HG03066 (cell line): ENCODE measurements at regions not wholly inside any gene's neighbourhood (a gene's known extent, or its start where the extent isn't known, plus 50 kb on each side); places are given as distances from the start of the nearest gene placed in this dataset.
A peak's percentile ranks its signal among the peaks of the same experiment; 100 is the strongest.
"Not testable (repeated sequence)": the region's sequence is repeated elsewhere in the genome, so short reads cannot be mapped to it uniquely, and the experiment has no call there.

ENCODE experiments used
- ATAC-seq: cut with Tn5 transposase; IDR thresholded peaks from one replicate; pipeline ENCODE4 v1.9.1; 2021; ENCODE audit warnings: low read depth; ENCODE audit not compliant: unreplicated experiment

DNA sequence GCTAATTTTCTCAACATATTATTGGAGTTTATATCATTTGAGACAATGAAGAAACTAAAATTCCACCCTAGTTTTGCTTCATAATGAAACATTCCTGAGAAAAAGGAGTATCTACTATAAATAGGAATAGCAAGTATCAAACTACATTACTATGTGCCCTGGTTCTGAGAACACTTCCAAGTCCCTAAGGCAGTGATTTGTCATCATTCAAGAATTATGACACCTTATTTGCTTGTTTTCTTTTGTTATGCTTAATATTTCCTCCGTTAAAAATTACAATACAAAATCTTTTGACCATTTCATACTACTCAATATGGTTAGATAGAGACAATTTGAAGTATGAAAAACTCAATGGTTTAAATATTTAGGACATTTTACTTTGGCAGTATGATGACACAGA, 707.8 kb upstream of the GOLIM4 start:
- no peak for ATAC-seq

DNA sequence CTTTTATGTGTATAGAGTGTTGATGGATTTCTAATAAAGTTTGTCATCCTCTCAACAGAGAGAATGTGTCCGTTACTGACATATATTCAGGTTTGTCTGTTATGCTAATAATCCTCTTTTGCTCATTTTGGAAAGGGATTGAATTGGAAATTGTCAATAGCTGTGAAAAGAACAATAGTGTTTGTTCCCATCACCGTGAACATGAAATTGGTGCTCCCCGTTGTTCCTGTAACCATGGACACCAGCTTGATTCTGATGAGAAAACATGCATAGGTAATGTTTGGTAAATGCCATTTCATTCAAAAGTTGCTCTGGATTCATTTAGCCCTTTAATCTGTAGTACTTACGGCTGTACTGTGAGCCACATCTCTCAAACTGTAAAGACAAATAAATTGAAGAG, 707.0 kb upstream of the GOLIM4 start:
- ATAC-seq, result no peak

DNA sequence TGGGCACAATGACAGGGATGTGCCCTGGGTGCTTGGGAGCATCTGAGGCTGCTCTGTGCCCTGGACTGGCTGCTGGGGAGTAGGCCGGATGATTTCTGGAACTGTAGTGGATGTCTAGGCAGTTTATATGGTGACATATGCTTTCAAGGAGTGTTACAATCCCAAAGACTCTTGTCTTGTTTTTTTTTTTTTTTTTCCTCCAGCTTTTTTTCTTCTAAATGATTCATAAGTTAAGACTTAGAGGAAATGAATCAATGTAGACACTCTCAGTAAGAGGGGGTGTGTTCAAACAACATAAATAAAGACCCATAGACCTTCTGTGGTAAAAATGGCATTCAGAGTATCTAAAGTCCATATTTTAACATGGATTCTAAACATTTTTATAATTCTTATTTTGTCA, 706.1 kb upstream of the GOLIM4 start:
- no peak for ATAC-seq

DNA sequence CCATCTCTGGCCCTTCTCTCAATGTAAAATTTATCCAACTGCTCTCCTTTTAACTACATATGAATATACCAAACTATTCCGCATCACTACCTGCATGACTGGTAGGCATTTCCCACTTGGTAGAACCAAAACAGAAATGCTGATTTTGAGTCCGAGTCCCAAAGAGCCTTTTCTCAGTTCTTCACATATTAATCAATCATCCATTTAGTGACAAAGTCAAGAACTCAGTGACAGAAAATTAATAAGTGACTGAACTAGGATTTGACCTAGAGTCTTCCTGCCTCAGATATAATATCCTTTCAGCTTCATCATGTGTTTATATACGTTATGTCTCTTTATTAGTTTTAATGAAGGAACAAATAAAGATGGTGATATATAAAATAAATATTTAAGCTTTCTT, 700.6 kb upstream of the GOLIM4 start:
- no peak for ATAC-seq

DNA sequence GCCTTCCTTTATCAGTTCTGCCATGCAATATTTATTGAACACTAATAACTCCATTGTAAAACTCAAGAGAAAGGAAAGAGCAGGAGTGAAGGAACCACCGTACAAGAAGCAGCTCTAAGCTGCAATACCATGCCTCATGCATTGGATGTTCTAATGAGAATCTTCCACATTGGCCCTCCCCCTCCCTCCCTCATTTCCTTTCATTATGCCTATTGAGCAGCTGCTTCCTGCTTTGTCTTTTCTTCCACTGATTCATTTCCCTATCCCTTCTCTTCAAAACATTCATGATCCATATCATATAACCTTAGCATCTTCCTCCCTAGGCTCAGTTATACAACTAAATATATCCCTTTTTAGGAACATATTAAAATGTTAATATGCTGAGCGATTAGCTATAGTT, 698.7 kb upstream of the GOLIM4 start:
- no peak for ATAC-seq

DNA sequence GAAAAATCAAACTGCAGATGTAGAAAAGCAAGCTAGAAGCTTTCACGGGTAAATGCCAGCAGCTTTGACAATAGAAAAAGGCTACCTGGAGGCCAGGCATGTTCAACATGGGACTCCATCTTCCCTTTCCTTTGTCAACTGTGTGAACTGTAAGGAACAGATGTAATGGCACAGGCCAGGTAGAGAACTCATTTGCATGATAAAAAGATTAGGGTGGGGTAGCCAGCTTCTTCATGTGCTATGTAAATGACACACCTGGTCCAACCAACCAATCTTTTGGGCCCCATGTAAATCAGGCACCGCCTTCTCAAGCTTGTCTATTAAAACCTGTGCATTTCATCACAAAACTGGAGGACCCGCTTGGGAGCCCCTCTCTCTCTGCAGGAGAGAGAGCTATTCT, 686.5 kb upstream of the GOLIM4 start:
- ATAC-seq, result no peak

DNA sequence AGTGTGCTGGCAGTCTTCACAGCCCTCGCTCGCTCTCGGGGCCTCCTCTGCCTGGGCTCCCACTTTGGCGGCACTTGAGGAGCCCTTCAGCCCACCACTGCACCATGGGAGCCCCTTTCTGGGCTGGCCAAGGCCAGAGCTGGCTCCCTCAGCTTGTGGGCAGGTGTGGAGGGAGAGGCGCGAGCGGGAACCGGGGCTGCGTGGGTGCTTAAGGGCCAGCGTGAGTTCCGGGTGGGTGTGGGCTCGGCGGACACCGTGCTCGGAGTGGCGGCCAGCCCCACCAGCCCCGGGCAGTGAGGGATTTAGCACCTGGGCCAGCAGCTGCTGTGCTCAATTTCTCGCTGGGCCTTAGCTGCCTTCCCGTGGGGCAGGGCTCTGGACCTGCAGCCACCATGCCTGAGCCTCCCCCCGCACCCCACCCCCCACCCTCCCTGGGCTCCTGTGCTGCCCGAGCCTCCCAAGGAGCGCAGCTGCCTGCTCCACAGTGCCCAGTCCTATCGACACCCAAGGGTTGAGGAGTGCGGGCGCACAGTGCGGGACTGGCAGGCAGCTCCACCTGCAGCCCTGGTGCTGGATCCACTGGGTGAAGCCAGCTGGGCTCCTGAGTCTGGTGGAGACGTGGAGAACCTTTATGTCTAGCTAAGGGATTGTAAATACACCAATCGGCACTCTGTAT, 684.4 kb upstream of the GOLIM4 start:
- ATAC-seq, result not testable (repeated sequence)

DNA sequence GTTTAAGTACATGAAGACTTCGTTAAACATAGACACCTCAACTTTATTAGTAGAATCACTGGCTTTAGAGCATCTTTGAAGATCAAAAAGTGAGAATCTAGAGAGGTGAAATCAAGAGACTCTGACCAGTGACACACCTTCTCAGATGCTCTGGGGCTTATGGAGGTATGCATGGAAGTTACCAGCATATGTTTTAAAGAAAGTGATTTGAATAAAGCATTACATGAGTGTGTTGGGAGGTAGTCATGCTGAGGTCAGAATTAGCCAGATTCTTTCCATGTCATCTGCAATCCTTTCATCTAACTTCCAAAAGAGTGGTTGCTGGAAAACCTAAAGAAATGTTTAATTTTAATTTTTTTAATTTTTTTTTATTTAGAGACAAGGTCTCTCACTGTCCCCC, 658.0 kb upstream of the GOLIM4 start:
- ATAC-seq, result no peak

DNA sequence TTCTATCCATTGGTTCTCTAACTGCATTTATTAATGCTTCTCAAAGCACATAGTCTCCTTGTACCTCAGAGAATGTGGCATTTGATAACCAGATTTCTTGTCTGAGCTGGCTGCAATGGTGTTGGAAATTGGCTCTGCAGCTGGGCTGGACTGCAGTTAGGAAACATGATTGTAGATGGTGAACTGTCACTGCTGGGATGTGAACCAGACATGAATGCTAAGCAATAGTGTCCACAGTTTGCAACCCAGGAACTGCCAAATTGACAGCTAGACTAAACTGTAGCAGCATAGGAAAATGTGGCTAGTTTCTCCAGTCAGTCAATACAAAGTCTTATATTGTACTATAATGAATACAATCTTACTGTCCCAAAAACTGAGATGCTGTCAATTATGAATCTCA, 656.6 kb upstream of the GOLIM4 start:
- ATAC-seq, result no peak

DNA sequence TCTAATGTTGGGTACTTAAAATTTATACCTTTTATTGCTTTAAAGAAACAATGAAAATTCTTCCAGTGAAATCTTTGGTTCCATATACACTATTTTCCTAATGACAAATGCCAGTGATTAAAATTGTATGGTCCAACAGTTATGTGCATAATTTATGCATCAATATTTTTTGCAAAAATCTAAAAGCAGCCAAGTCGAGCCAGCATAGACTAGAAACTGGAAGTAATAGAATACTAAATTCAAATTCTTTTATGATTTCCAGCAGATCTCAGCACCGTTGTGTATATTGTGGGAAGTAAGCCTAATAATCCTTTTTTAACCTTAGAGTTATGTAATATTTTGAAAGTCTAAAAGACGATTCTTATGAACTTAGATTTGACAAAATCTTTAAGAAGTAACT, 652.0 kb upstream of the GOLIM4 start:
- no peak for ATAC-seq

DNA sequence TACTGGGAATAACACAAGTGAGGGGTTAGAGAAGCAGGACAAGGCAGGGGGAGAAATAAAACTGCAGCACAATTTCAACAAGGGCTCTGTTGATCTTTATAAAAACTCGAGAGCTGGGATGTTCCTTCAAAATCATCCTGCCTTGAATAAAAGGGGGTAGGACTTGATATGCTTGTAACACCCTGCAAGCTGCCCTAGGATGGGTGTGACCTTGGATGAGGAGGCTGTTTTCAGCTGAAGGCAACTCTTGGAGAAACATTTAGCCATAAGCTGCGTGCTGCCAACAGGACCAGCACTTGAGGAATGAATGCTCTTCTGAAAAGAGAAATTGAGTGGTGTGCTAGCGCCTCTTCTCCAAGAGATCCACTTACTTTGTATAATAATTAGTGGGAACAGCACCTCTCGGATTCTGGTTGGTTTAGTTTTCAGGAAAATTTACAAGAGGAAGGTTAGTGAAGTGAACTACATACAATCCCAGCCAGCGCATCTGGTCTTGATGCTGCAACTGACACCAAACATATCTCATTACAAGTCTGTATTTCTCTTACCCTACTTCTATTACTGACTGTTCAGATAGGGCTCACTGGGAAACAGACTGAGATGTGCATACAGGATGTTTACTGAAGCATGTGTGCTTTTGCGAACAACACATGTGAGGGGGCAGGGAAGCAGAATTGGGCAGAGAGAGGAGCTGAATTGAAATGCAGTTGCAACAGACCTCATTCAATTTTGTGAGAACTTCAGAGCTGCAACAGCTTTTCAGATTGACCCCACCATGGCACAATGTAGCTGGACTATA, 643.0 kb upstream of the GOLIM4 start:
- ATAC-seq, result no peak

DNA sequence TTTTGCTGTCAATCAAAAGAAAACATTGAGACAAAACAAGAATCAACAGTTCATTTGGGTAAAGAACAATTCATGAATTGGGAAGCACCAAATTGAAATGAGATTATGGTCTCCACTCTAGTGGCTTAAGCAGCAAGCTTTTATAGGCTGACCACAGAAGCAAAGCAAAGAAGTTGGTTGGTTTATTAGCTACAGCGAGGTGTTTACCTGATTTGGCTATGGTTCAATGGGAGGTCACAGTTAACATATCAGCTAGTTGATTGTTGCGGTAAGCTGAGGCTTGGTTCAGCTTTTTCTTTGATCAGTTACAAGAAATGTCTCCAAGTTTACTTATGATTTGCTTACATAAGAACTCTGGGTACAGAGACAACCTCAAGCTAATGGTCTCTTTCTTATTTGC, 640.5 kb upstream of the GOLIM4 start:
- no peak for ATAC-seq

DNA sequence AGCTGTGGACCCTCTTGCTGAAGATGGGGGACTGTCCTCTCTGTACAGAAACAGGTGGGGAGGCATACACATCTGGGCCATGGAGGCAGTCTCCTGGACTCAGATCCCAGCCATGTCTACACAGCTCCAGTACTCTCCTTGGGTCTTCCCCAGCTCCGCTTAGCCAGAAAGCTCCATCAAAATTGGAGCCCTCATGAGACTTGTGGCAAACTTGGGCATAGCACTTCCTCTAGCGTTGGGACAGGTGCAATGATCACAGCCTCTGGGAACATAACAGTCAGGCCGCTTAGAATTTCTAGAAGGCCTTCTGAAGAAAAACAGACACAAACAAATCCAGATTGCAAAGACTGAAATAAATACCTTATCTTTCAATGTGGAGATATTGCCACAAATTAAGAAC, 634.3 kb upstream of the GOLIM4 start:
- ATAC-seq, result no peak

DNA sequence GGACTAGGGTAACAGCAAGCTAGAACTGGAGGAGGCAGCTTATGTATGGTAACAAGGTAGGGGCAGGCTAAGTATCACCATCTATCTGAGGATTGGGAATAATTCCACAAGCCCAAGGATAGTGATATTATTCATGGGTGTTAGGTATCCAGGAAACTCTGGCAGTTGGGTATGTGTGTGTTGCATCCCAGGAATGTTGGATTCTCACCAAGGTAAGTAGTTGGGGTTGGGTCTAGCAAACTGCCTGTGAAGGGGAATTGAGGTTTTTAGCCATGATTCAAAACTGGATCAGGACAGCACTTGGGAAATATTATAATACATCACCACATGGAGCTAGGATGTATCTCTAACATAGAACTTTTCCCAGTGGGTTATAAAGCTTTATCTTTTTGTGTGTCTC, 626.4 kb upstream of the GOLIM4 start:
- ATAC-seq, result no peak

DNA sequence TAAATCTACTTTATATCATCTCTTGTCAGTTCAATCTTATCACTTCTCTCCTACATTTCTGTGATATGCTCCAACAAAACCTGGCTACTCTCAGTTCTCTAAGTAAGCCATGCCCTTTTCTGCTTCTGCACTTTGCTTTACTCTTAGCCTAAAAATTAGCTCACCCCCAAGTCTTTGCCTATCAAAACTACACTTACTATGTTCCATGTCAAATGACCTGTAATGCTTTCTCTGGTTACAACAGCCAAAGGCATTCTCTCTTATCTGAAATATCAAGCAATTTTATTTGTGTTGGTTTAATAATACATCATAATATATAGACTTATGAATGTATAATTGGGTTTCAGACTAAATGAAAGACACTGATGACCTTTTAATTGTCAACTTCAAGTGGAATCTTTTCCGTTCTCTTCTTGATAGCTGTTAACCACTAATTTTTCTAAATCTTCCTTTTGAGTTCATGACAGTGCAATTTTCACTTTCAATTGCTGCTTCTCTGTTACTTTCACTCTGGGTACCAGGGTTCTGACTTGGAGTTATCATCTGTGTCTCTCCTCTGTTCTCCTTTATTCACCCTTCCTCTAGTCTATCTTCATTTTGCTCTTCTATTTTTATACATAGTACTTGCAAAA, 619.0 kb upstream of the GOLIM4 start:
- ATAC-seq, result peak; percentile 98

DNA sequence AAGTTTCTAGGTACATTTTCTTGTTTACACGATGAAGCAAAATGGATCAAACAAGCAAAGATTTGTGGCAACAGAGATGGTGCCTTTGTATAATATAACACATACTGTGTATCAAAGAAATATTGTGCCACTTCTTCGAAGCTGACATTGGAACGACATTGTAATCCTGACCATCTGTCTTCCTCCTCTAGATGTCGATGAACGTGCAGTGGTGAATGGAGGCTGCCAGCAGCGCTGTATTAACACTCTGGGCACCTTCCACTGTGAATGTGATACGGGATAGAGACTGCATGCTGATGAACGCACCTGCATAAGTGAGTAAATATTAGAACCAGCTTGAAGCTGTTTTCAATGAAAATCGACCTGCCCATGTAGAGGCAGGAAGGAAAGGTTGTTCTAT, 613.3 kb upstream of the GOLIM4 start:
- ATAC-seq, result no peak

DNA sequence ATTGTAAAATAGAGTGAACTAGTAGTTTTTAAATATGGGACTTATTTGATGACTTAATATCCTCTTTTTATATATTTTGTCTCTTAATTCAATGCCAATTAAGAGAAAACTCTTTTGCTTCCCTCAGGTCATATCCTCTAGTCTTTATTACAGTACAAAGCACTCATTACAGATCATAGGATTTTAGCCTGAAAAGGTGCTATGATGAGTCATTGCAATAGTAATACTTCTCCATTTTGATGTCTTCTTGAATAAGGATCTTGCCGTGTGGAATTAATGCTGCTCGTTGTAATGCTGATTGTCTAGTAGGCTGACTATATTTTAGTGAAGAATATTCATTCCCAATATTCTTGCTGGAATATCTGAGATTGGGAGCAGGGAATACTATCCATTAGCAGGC, 612.2 kb upstream of the GOLIM4 start:
- ATAC-seq, result no peak

DNA sequence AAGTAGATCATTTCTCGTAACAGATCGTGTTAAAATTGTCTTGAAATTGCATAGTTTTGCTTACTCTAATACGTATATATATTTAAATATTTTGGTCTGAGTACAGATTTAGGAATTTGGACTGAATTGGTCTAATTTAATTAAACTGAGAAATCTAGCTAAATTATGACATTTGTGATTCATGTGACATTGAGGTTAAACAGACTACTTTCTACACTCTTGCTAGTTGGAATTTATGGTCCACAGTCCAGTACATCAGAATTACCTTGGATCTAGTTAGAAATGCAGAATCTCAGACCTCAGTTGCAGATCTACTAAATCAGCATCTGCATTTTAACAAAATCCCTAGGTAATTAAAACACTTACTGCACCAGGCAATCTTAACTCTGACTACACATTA, 609.7 kb upstream of the GOLIM4 start:
- ATAC-seq, result no peak

DNA sequence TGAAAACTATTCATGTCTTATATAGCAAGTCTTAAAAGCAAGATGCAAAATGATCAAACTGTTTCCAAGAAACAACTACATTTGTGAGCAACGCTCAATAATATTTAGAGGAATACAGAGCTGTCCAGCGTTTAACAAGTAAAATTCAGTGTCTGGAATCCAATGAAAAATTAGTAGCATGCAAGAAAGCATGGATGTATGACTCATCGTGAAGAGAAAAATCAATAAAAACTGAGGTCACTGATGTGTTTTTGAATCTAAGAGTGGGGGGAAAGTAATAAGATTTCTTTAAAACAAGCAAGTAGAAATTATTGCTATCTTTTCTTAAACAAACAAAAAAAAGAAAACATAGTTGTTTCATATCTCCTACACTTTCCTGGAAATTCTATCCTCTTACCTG, 600.3 kb upstream of the GOLIM4 start:
- ATAC-seq, result no peak

DNA sequence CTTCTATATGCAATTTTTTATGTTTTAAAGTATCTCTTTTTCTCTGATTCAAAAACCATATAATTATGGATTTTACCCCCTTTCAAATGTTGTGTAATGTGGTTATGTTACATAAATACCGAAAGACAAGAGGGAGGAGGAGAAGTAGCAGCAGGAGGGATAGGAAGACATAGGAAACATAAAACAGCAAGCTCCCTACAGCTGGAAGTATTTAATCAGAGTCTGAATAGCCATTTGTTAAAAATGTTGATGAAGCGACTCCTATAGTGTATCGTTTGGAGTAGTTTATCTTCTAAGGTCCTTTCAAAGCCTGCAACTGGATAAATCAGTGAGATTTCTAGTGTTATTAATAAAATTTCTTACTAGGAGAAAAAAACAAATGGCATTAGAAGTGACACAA, 598.1 kb upstream of the GOLIM4 start:
- no peak for ATAC-seq

DNA sequence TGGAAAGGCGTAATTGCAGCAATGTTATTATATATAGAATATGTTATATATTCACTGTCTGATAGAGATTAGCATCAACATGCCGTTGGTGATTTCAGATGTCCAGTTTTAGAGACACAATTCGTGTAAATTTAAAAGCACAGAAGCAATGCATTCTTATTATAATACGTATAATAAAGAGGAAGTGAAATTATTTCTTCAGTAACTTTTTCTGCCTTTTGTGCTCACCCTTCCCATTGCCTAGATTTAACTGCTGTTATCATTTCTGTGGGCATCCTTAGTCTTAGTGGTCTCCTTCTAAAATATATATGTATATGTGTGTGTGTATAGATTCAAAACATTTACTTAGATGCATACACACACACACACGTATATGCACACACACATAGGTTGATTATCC, 592.5 kb upstream of the GOLIM4 start:
- no peak for ATAC-seq

DNA sequence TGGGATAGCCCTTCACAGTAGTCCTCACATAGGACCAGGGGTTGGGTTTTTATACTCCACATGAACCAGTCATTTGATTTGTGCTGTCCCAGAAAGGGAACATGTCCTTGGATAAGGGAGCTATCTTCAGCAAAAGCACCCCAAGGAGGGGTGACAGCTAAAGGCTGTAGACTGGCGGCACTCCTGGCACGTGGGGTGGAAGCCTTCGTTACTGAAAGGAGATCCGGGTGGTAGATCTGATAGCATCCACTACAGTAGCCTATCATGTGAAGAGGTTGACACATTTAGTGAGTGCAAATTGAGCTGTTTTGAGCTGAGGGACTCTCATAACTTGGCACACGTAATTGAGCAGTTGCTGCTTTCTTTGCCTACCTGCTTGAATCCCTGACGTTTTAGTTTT, 588.8 kb upstream of the GOLIM4 start:
- no peak for ATAC-seq
